T-helper 2 cell treated with Interferon-gamma antibody and Interleukin-4, amounts not matched to agents 5 μg/mL and 100 μg/mL, for 36 hours (primary cell): ENCODE measurements at regions not wholly inside any gene's neighbourhood (a gene's known extent, or its start where the extent isn't known, plus 50 kb on each side); places are given as distances from the start of the nearest gene placed in this dataset.
"Not testable (repeated sequence)": the region's sequence is repeated elsewhere in the genome, so short reads cannot be mapped to it uniquely, and the experiment has no call there.

Source experiments
- DNase-seq: peaks from one replicate; pipeline ENCODE4 v3.0.0; 2021; ENCODE audit warnings: low spot score
- H3K27ac Mint-ChIP-seq: one replicate; pipeline ENCODE4 v1.8.0; 2021; ENCODE audit warnings: mild to moderate bottlenecking, mixed read lengths
- H3K27me3 Mint-ChIP-seq: one replicate; pipeline ENCODE4 v1.8.0; 2021; ENCODE audit warnings: low read depth, mixed read lengths
- H3K36me3 Mint-ChIP-seq: one replicate; pipeline ENCODE4 v1.8.0; 2021; ENCODE audit warnings: low read depth, mixed read lengths
- H3K4me1 Mint-ChIP-seq: one replicate; pipeline ENCODE4 v1.8.0; 2021; ENCODE audit warnings: low read depth, mixed read lengths
- H3K4me3 Mint-ChIP-seq: one replicate; pipeline ENCODE4 v1.8.0; 2022; ENCODE audit warnings: mild to moderate bottlenecking, moderate library complexity, mixed read lengths
- H3K9me3 Mint-ChIP-seq: one replicate; pipeline ENCODE4 v1.8.0; 2021; ENCODE audit warnings: mixed read lengths

- H3K27ac Mint-ChIP-seq = no peak overlapping the region
- DNase-seq = no peak
- no peaks in the 10 kb centered on the region for H3K36me3 Mint-ChIP-seq
- no peaks in the 10 kb centered on the region for H3K27me3 Mint-ChIP-seq
- H3K9me3 Mint-ChIP-seq = no peaks in the 10 kb centered on the region
- no peaks in the 10 kb centered on the region for H3K4me1 Mint-ChIP-seq
- no peak overlapping the region for H3K4me3 Mint-ChIP-seq
Measured at GRCh38 chr3:20254268-20255117, 68.5 kb upstream of the SGO1 start.

- no peak for DNase-seq
- Mint-ChIP-seq H3K9me3 (no peaks in the 10 kb centered on the region), H3K27ac (no peak overlapping the region), H3K27me3 (no peaks in the 10 kb centered on the region), H3K4me1 (no peaks in the 10 kb centered on the region), H3K36me3 (no peaks in the 10 kb centered on the region), H3K4me3 (no peak overlapping the region)
Measured at GRCh38 chr3:20250786-20251185, 64.8 kb upstream of the SGO1 start.

- H3K9me3 Mint-ChIP-seq = no peaks in the 10 kb centered on the region
- no peaks in the 10 kb centered on the region for H3K27me3 Mint-ChIP-seq
- H3K36me3 Mint-ChIP-seq = no peaks in the 10 kb centered on the region
- no peak overlapping the region for H3K27ac Mint-ChIP-seq
- DNase-seq = no peak
- H3K4me3 Mint-ChIP-seq = no peak overlapping the region
- no peaks in the 10 kb centered on the region for H3K4me1 Mint-ChIP-seq
Measured at GRCh38 chr3:20250314-20250713, 64.3 kb upstream of the SGO1 start.

- Mint-ChIP-seq H3K36me3 (no peaks in the 10 kb centered on the region), H3K4me1 (no peaks in the 10 kb centered on the region), H3K9me3 (no peaks in the 10 kb centered on the region), H3K4me3 (no peak overlapping the region), H3K27me3 (no peaks in the 10 kb centered on the region), H3K27ac (no peak overlapping the region)
- no peak for DNase-seq
Measured at GRCh38 chr3:20246662-20247061, 60.7 kb upstream of the SGO1 start.

GRCh38 chr3:20245781-20246180 is 59.8 kb upstream of the SGO1 start:
- Mint-ChIP-seq H3K36me3 (no peaks in the 10 kb centered on the region), H3K27me3 (no peaks in the 10 kb centered on the region), H3K9me3 (no peaks in the 10 kb centered on the region), H3K4me3 (no peak overlapping the region), H3K27ac (no peak overlapping the region), H3K4me1 (no peaks in the 10 kb centered on the region)
- no peak for DNase-seq

- H3K9me3 Mint-ChIP-seq = no peaks in the 10 kb centered on the region
- no peaks in the 10 kb centered on the region for H3K4me1 Mint-ChIP-seq
- no peak overlapping the region for H3K27ac Mint-ChIP-seq
- H3K36me3 Mint-ChIP-seq = no peaks in the 10 kb centered on the region
- no peaks in the 10 kb centered on the region for H3K27me3 Mint-ChIP-seq
- DNase-seq = no peak
- no peak overlapping the region for H3K4me3 Mint-ChIP-seq
Measured at GRCh38 chr3:20240154-20240883, 54.3 kb upstream of the SGO1 start.

- not testable (repeated sequence) for H3K4me1 Mint-ChIP-seq, H3K27ac Mint-ChIP-seq, H3K27me3 Mint-ChIP-seq, H3K9me3 Mint-ChIP-seq, DNase-seq, H3K4me3 Mint-ChIP-seq, H3K36me3 Mint-ChIP-seq
Measured at GRCh38 chr3:20238199-20238598, 52.2 kb upstream of the SGO1 start.

- Mint-ChIP-seq H3K9me3 (no peaks in the 10 kb centered on the region), H3K36me3 (no peaks in the 10 kb centered on the region), H3K4me3 (no peak overlapping the region), H3K4me1 (no peaks in the 10 kb centered on the region), H3K27me3 (no peaks in the 10 kb centered on the region), H3K27ac (no peak overlapping the region)
- no peak for DNase-seq
Measured at GRCh38 chr3:20236603-20237002, 50.6 kb upstream of the SGO1 start.
